ENCODE measurements at regions not wholly inside any gene's neighbourhood (a gene's known extent, or its start where the extent isn't known, plus 50 kb on each side); places are given as distances from the start of the nearest gene placed in this dataset.

- Histone ChIP-seq H3K27me3 (ENCODE audit: control insufficient read depth, insufficient read depth, low read length) (no peaks in the 10 kb centered on the region), H3K4me1 (ENCODE audit: control insufficient read depth, insufficient read depth, low read length) (no peaks in the 10 kb centered on the region), H3K27ac (ENCODE audit: low read length) (no peak overlapping the region), H3K9me3 (ENCODE audit: control insufficient read depth, low read depth, low read length) (no peaks in the 10 kb centered on the region), H3K36me3 (ENCODE audit: control insufficient read depth, insufficient read depth, low read length) (no peaks in the 10 kb centered on the region), H3K4me3 (ENCODE audit: low read length) (no peak overlapping the region)
- no CpG with 5 or more reads among the region's 2 CpGs for WGBS (ENCODE audit: insufficient coverage, low lambda C conversion rate)
- no peak for DNase-seq
These were observed 83.5 kb upstream of the SPDL1 start for GRCh38 chr5:169499990-169500505.

- WGBS (ENCODE audit: insufficient coverage, low lambda C conversion rate) = no CpG with 5 or more reads among the region's 1 CpG
- H3K9me3 ChIP-seq (ENCODE audit: control insufficient read depth, low read depth, low read length) = no peaks in the 10 kb centered on the region
These were observed 86.7 kb upstream of the SPDL1 start for GRCh38 chr5:169496878-169497277.

GRCh38 chr5:169494941-169495548 is 88.5 kb upstream of the SPDL1 start:
- no peaks in the 10 kb centered on the region for H3K9me3 ChIP-seq (ENCODE audit: control insufficient read depth, low read depth, low read length)
- H3K36me3 ChIP-seq (ENCODE audit: control insufficient read depth, insufficient read depth, low read length) = no peaks in the 10 kb centered on the region
- no peak for DNase-seq
- H3K27me3 ChIP-seq (ENCODE audit: control insufficient read depth, insufficient read depth, low read length) = no peaks in the 10 kb centered on the region
- H3K4me1 ChIP-seq (ENCODE audit: control insufficient read depth, insufficient read depth, low read length) = no peaks in the 10 kb centered on the region
- WGBS (ENCODE audit: insufficient coverage, low lambda C conversion rate) = no CpG with 5 or more reads among the region's 4 CpGs
- H3K4me3 ChIP-seq (ENCODE audit: low read length) = no peak overlapping the region
- no peak overlapping the region for H3K27ac ChIP-seq (ENCODE audit: low read length)

More at GRCh38 chr5:169496878-169497277, 86.7 kb upstream of the SPDL1 start:
- Histone ChIP-seq H3K4me3 (ENCODE audit: low read length) (no peak overlapping the region), H3K27me3 (ENCODE audit: control insufficient read depth, insufficient read depth, low read length) (no peaks in the 10 kb centered on the region), H3K36me3 (ENCODE audit: control insufficient read depth, insufficient read depth, low read length) (no peaks in the 10 kb centered on the region), H3K27ac (ENCODE audit: low read length) (no peak overlapping the region), H3K4me1 (ENCODE audit: control insufficient read depth, insufficient read depth, low read length) (no peaks in the 10 kb centered on the region)
- no peak for DNase-seq

GRCh38 chr5:169494383-169494935 is 89.1 kb upstream of the SPDL1 start:
- WGBS (ENCODE audit: insufficient coverage, low lambda C conversion rate) = 100% methylated on average over 1 of the region's 2 CpGs
- no peaks in the 10 kb centered on the region for H3K27me3 ChIP-seq (ENCODE audit: control insufficient read depth, insufficient read depth, low read length)
- H3K4me3 ChIP-seq (ENCODE audit: low read length) = no peak overlapping the region
- H3K27ac ChIP-seq (ENCODE audit: low read length) = no peak overlapping the region
- no peaks in the 10 kb centered on the region for H3K36me3 ChIP-seq (ENCODE audit: control insufficient read depth, insufficient read depth, low read length)
- H3K4me1 ChIP-seq (ENCODE audit: control insufficient read depth, insufficient read depth, low read length) = no peaks in the 10 kb centered on the region
- DNase-seq = no peak
- H3K9me3 ChIP-seq (ENCODE audit: control insufficient read depth, low read depth, low read length) = no peaks in the 10 kb centered on the region

GRCh38 chr5:169474226-169474625 is 109.3 kb upstream of the SPDL1 start:
- DNase-seq = no peak
- Histone ChIP-seq H3K27me3 (ENCODE audit: control insufficient read depth, insufficient read depth, low read length) (no peaks in the 10 kb centered on the region), H3K4me3 (ENCODE audit: low read length) (no peak overlapping the region), H3K27ac (ENCODE audit: low read length) (no peak overlapping the region), H3K9me3 (ENCODE audit: control insufficient read depth, low read depth, low read length) (no peaks in the 10 kb centered on the region), H3K36me3 (ENCODE audit: control insufficient read depth, insufficient read depth, low read length) (no peaks in the 10 kb centered on the region), H3K4me1 (ENCODE audit: control insufficient read depth, insufficient read depth, low read length) (no peaks in the 10 kb centered on the region)
- no CpG with 5 or more reads among the region's 3 CpGs for WGBS (ENCODE audit: insufficient coverage, low lambda C conversion rate)

GRCh38 chr5:169472544-169472943 is 111.0 kb upstream of the SPDL1 start:
- H3K9me3 ChIP-seq (ENCODE audit: control insufficient read depth, low read depth, low read length) = no peaks in the 10 kb centered on the region
- H3K36me3 ChIP-seq (ENCODE audit: control insufficient read depth, insufficient read depth, low read length) = no peaks in the 10 kb centered on the region
- no peaks in the 10 kb centered on the region for H3K27me3 ChIP-seq (ENCODE audit: control insufficient read depth, insufficient read depth, low read length)
- WGBS (ENCODE audit: insufficient coverage, low lambda C conversion rate) = 83% methylated on average over 1 of the region's 5 CpGs
- H3K4me3 ChIP-seq (ENCODE audit: low read length) = no peak overlapping the region
- no peak overlapping the region for H3K27ac ChIP-seq (ENCODE audit: low read length)
- H3K4me1 ChIP-seq (ENCODE audit: control insufficient read depth, insufficient read depth, low read length) = no peaks in the 10 kb centered on the region
- DNase-seq = no peak

GRCh38 chr5:169471021-169471420 is 112.6 kb upstream of the SPDL1 start:
- Histone ChIP-seq H3K9me3 (ENCODE audit: control insufficient read depth, low read depth, low read length) (no peaks in the 10 kb centered on the region), H3K27ac (ENCODE audit: low read length) (no peak overlapping the region), H3K36me3 (ENCODE audit: control insufficient read depth, insufficient read depth, low read length) (no peaks in the 10 kb centered on the region), H3K4me1 (ENCODE audit: control insufficient read depth, insufficient read depth, low read length) (no peaks in the 10 kb centered on the region), H3K4me3 (ENCODE audit: low read length) (no peak overlapping the region), H3K27me3 (ENCODE audit: control insufficient read depth, insufficient read depth, low read length) (no peaks in the 10 kb centered on the region)
- no peak for DNase-seq
- 100% methylated on average over 1 of the region's 4 CpGs for WGBS (ENCODE audit: insufficient coverage, low lambda C conversion rate)

- H3K9me3 ChIP-seq (ENCODE audit: control insufficient read depth, low read depth, low read length) = no peaks in the 10 kb centered on the region
- no CpG with 5 or more reads among the region's 5 CpGs for WGBS (ENCODE audit: insufficient coverage, low lambda C conversion rate)
- H3K36me3 ChIP-seq (ENCODE audit: control insufficient read depth, insufficient read depth, low read length) = no peaks in the 10 kb centered on the region
- no peaks in the 10 kb centered on the region for H3K4me1 ChIP-seq (ENCODE audit: control insufficient read depth, insufficient read depth, low read length)
- H3K27ac ChIP-seq (ENCODE audit: low read length) = no peak overlapping the region
- no peak overlapping the region for H3K4me3 ChIP-seq (ENCODE audit: low read length)
- DNase-seq = no peak
- no peaks in the 10 kb centered on the region for H3K27me3 ChIP-seq (ENCODE audit: control insufficient read depth, insufficient read depth, low read length)
These were observed 116.4 kb upstream of the SPDL1 start for GRCh38 chr5:169467041-169467771.

GRCh38 chr5:169460896-169461295 is 122.7 kb upstream of the SPDL1 start:
- WGBS (ENCODE audit: insufficient coverage, low lambda C conversion rate) = 100% methylated on average over 3 of the region's 6 CpGs
- no peak for DNase-seq
- H3K9me3 ChIP-seq (ENCODE audit: control insufficient read depth, low read depth, low read length) = no peaks in the 10 kb centered on the region
- H3K36me3 ChIP-seq (ENCODE audit: control insufficient read depth, insufficient read depth, low read length) = no peaks in the 10 kb centered on the region
- H3K27me3 ChIP-seq (ENCODE audit: control insufficient read depth, insufficient read depth, low read length) = no peaks in the 10 kb centered on the region
- H3K4me3 ChIP-seq (ENCODE audit: low read length) = no peak overlapping the region
- H3K27ac ChIP-seq (ENCODE audit: low read length) = no peak overlapping the region
- H3K4me1 ChIP-seq (ENCODE audit: control insufficient read depth, insufficient read depth, low read length) = no peaks in the 10 kb centered on the region

GRCh38 chr5:169460123-169460522 is 123.5 kb upstream of the SPDL1 start:
- Histone ChIP-seq H3K9me3 (ENCODE audit: control insufficient read depth, low read depth, low read length) (no peaks in the 10 kb centered on the region), H3K4me3 (ENCODE audit: low read length) (no peak overlapping the region), H3K4me1 (ENCODE audit: control insufficient read depth, insufficient read depth, low read length) (no peaks in the 10 kb centered on the region), H3K36me3 (ENCODE audit: control insufficient read depth, insufficient read depth, low read length) (no peaks in the 10 kb centered on the region), H3K27ac (ENCODE audit: low read length) (no peak overlapping the region), H3K27me3 (ENCODE audit: control insufficient read depth, insufficient read depth, low read length) (no peaks in the 10 kb centered on the region)
- 100% methylated on average over 1 of the region's 1 CpG for WGBS (ENCODE audit: insufficient coverage, low lambda C conversion rate)
- no peak for DNase-seq

Measured in large intestine (tissue), 3 donors.